A673 (cell line): ENCODE measurements at regions not wholly inside any gene's neighbourhood (a gene's known extent, or its start where the extent isn't known, plus 50 kb on each side); places are given as distances from the start of the nearest gene placed in this dataset.
A peak's percentile ranks its signal among the peaks of the same experiment; 100 is the strongest.

Experiments used
- BruUV-seq: library from RNA; stranded (reverse); fragments of 400-500 nt; replicated peaks from 2 replicates; lab custom pipeline; 2021; lab: Mats Ljungman, UMichigan
- CTCF ChIA-PET: fragments of 300-600 bp; sonication (Branson Sonifier 250); formaldehyde crosslinking; loops from one replicate; lab custom pipeline; 2022; ENCODE audit warnings: antibody characterized with exemption; lab: Charles Lee
- POLR2A ChIA-PET: fragments of 300-600 bp; sonication (Branson Sonifier 250); formaldehyde crosslinking; loops from one replicate; lab custom pipeline; 2022; ENCODE audit warnings: antibody characterized with exemption; ENCODE audit not compliant: low non-redundant PET; lab: Charles Lee
- DNase-seq: peaks from one replicate; pipeline ENCODE4 v3.0.0-alpha.2; 2015; ENCODE audit warnings: low spot score
- H3K27ac ChIP-seq: fragments of 200-600 bp; sonication (generic); 2 replicates; pipeline ENCODE4 v1.5.1; 2016; ENCODE audit warnings: mixed run types, low read depth, mild to moderate bottlenecking, mixed read lengths, antibody characterized with exemption, low read length; ENCODE audit not compliant: poor library complexity, severe bottlenecking
- H3K27me3 ChIP-seq: fragments of 200-600 bp; sonication (generic); replicated peaks from 2 replicates; pipeline ENCODE4 v1.6.1; 2017; ENCODE audit warnings: mixed run types, low read depth, mild to moderate bottlenecking, mixed read lengths, antibody characterized with exemption, low read length; ENCODE audit not compliant: insufficient read depth, poor library complexity
- H3K36me3 ChIP-seq: fragments of 200-600 bp; sonication (generic); 2 replicates; pipeline ENCODE4 v1.6.1; 2016; ENCODE audit warnings: mixed run types, mild to moderate bottlenecking, mixed read lengths, antibody characterized with exemption, low read length; ENCODE audit not compliant: insufficient read depth, poor library complexity, severe bottlenecking
- H3K4me1 ChIP-seq: fragments of 200-600 bp; sonication (generic); 2 replicates; pipeline ENCODE4 v1.6.1; 2017; ENCODE audit warnings: mixed run types, mild to moderate bottlenecking, mixed read lengths, antibody characterized with exemption, low read length; ENCODE audit not compliant: insufficient read depth, poor library complexity, severe bottlenecking
- H3K4me3 ChIP-seq: fragments of 200-600 bp; sonication (generic); 2 replicates; pipeline ENCODE4 v1.5.1; 2016; ENCODE audit warnings: low read depth, mixed run types, mild to moderate bottlenecking, mixed read lengths, low read length; ENCODE audit not compliant: poor library complexity, severe bottlenecking
- H3K9me3 ChIP-seq: fragments of 200-600 bp; sonication (generic); 2 replicates; pipeline ENCODE4 v1.6.1; 2016; ENCODE audit warnings: mixed run types, low read depth, mild to moderate bottlenecking, mixed read lengths, antibody characterized with exemption, low read length; ENCODE audit not compliant: poor library complexity, severe bottlenecking
- EZH2 ChIP-seq: fragments of 200-600 bp; sonication (generic); IDR thresholded peaks from 2 replicates; pipeline ENCODE4 v1.6.1; 2017; ENCODE audit warnings: borderline replicate concordance, low read depth, mild to moderate bottlenecking, mixed read lengths, antibody characterized with exemption, low read length; ENCODE audit not compliant: poor library complexity, severe bottlenecking
- intact Hi-C: fragments of 100-400 bp; cut with micrococcal nuclease; formaldehyde crosslinking; loops from one replicate; pipeline ENCODE4 v1.10.0; 2022; ENCODE audit not compliant: unreplicated experiment
- TF ChIP-seq, protein P1 (sequence below): fragments of 300-800, 200-600 bp; sonication (generic); conservative IDR thresholded peaks from 2 replicates; pipeline ENCODE4 v1.5.1; 2017; ENCODE audit warnings: low read depth, mild to moderate bottlenecking, antibody characterized with exemption, low read length, moderate library complexity, mixed read lengths

DNA sequence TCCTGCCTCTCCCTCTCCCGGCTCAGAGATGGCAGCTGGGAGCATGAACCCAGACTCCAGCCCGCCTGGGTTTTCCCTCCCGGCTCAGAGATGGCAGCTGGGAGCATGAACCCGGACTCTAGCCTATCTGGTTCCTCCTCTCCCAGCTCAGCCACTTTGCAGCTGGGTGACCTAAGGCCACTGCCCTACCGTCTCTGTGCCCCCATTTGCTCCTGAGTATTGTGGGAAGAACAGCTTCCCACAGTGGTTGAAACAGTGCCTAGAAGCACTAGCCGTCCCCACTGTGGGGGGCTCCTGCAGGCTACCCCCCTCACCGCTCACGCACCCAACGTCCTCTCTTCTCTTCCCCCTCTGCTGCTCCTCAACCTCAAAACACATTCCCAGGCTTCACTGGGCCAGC is 99.9 kb upstream of the GSE1 start:
- no peak overlapping the region for H3K4me3 ChIP-seq
- H3K4me1 ChIP-seq, result peaks cover 44% of the 10 kb centered on the region
- DNase-seq, result no peak
- H3K27ac ChIP-seq, result no peak overlapping the region
- BruUV-seq, result no TSS peak
- H3K27me3 ChIP-seq, result no peaks in the 10 kb centered on the region
- TF ChIP-seq EZH2, result no peak
- TF ChIP-seq, protein P1, sequence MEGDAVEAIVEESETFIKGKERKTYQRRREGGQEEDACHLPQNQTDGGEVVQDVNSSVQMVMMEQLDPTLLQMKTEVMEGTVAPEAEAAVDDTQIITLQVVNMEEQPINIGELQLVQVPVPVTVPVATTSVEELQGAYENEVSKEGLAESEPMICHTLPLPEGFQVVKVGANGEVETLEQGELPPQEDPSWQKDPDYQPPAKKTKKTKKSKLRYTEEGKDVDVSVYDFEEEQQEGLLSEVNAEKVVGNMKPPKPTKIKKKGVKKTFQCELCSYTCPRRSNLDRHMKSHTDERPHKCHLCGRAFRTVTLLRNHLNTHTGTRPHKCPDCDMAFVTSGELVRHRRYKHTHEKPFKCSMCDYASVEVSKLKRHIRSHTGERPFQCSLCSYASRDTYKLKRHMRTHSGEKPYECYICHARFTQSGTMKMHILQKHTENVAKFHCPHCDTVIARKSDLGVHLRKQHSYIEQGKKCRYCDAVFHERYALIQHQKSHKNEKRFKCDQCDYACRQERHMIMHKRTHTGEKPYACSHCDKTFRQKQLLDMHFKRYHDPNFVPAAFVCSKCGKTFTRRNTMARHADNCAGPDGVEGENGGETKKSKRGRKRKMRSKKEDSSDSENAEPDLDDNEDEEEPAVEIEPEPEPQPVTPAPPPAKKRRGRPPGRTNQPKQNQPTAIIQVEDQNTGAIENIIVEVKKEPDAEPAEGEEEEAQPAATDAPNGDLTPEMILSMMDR, result no peak
- intact Hi-C loops, result no loop called here
- no peaks in the 10 kb centered on the region for H3K9me3 ChIP-seq
- CTCF ChIA-PET, result no interaction called here
- POLR2A ChIA-PET, result no interaction called here
- H3K36me3 ChIP-seq, result no peaks in the 10 kb centered on the region

DNA sequence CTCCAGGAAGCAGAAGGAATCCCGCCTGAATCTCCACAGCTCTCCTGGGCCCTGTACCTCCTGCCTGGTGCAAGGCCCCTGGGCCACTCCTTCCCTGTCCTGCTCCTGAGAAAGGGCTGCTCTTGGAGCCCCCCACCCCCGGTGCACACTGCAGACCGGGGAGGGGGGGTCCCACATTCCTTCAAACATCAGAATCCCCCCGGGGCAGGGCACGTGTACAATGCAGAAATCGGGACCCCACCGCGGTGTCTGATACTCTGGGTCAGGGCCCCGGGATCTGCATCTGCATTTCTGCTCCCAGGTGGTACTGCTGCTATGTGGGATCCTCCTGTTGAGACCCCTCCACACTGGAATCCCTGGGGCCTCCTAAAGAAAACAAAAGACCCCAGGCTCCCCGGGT is 99.5 kb upstream of the GSE1 start:
- POLR2A ChIA-PET, result no interaction called here
- peak overlapping the region; percentile 68 for H3K27ac ChIP-seq
- no peak for DNase-seq
- no peaks in the 10 kb centered on the region for H3K36me3 ChIP-seq
- BruUV-seq, result no TSS peak
- H3K27me3 ChIP-seq, result no peaks in the 10 kb centered on the region
- no peak overlapping the region for H3K4me3 ChIP-seq
- H3K4me1 ChIP-seq, result peaks cover 44% of the 10 kb centered on the region
- TF ChIP-seq, protein P1, result no peak
- no peak for TF ChIP-seq EZH2
- intact Hi-C loops, result no loop called here
- CTCF ChIA-PET, result no interaction called here
- H3K9me3 ChIP-seq, result no peaks in the 10 kb centered on the region

DNA sequence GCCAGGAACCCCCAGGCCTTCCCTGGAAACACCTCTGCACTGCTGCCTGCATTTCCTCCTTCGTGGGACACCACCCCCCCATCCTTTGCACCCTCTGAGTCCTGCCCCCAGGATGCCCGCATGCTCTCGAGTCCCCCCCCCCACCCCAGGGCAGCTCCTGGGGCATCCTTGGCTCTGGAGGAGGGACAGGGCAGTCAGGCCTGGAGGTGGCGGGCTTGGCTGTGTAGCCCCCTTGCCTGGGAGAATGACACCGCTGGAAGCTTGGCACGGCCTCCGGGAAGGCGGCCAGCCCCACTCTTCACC is 98.9 kb upstream of the GSE1 start:
- CTCF ChIA-PET, result interaction anchor here (1.0 to 1.2 kb wide), 2 partner anchors 55 to 98 kb away, joined by 3 to 4 read pairs; no protein-coding TSS in a partner anchor

More for the DNA sequence above, 98.9 kb upstream of the GSE1 start:
- H3K27me3 ChIP-seq, result no peaks in the 10 kb centered on the region
- no peak overlapping the region for H3K4me3 ChIP-seq
- intact Hi-C loops, result no loop called here
- BruUV-seq, result no TSS peak
- POLR2A ChIA-PET, result no interaction called here
- TF ChIP-seq, protein P1, result no peak; the same call in 1 of the 2 replicates
- no peak for TF ChIP-seq EZH2
- peak overlapping the region; percentile 68 for H3K27ac ChIP-seq
- H3K9me3 ChIP-seq, result no peaks in the 10 kb centered on the region
- DNase-seq, result no peak
- peaks cover 44% of the 10 kb centered on the region for H3K4me1 ChIP-seq
- no peaks in the 10 kb centered on the region for H3K36me3 ChIP-seq
